Cardiac muscle cell (in vitro differentiated cells and primary cell): ENCODE measurements at regions not wholly inside any gene's neighbourhood (a gene's known extent, or its start where the extent isn't known, plus 50 kb on each side); places are given as distances from the start of the nearest gene placed in this dataset.

Experiments used
- DNase-seq, 2 donors: peaks; one replicate each; pipeline versions ENCODE4 v3.0.0 to v3.0.0-alpha.2; 2010 to 2017; ENCODE audit warnings: low read depth in 1 of 2, low spot score in 1 of 2
- H3K27ac ChIP-seq: fragments of 200-600 bp; sonication (generic); 2 replicates; pipeline ENCODE4 v1.5.1; 2016
- H3K27me3 ChIP-seq: fragments of 200-600 bp; sonication (generic); 2 replicates; pipeline ENCODE4 v1.6.0; 2016; ENCODE audit warnings: control low read depth
- H3K36me3 ChIP-seq: fragments of 200-600 bp; sonication (generic); 2 replicates; pipeline ENCODE4 v1.5.1; 2016; ENCODE audit warnings: control low read depth
- H3K4me1 ChIP-seq: fragments of 200-600 bp; sonication (generic); 2 replicates; pipeline ENCODE4 v1.8.1; 2017; ENCODE audit warnings: low read depth, mild to moderate bottlenecking, mixed run types
- H3K4me3 ChIP-seq: fragments of 200-600 bp; sonication (generic); 2 replicates; pipeline ENCODE4 v1.5.1; 2016; ENCODE audit warnings: mild to moderate bottlenecking
- H3K9me3 ChIP-seq: fragments of 200-600 bp; sonication (generic); 2 replicates; pipeline ENCODE4 v1.5.1; 2017; ENCODE audit warnings: low read depth, mild to moderate bottlenecking, control low read depth
- CTCF ChIP-seq: IDR thresholded peaks from 2 replicates; pipeline ENCODE4 v1.5.1; 2012; ENCODE audit warnings: low read depth, mild to moderate bottlenecking, low read length

- no peaks in the 10 kb centered on the region for H3K27me3 ChIP-seq
- no peak for DNase-seq
- TF ChIP-seq CTCF = no peak
- no peaks in the 10 kb centered on the region for H3K9me3 ChIP-seq
- H3K36me3 ChIP-seq = no peaks in the 10 kb centered on the region
- H3K4me3 ChIP-seq = no peak overlapping the region
- no peaks in the 10 kb centered on the region for H3K4me1 ChIP-seq
- H3K27ac ChIP-seq = no peak overlapping the region
These were observed 231.3 kb downstream of the JRKL start for GRCh38 chr11:96621161-96621560.

DNA sequence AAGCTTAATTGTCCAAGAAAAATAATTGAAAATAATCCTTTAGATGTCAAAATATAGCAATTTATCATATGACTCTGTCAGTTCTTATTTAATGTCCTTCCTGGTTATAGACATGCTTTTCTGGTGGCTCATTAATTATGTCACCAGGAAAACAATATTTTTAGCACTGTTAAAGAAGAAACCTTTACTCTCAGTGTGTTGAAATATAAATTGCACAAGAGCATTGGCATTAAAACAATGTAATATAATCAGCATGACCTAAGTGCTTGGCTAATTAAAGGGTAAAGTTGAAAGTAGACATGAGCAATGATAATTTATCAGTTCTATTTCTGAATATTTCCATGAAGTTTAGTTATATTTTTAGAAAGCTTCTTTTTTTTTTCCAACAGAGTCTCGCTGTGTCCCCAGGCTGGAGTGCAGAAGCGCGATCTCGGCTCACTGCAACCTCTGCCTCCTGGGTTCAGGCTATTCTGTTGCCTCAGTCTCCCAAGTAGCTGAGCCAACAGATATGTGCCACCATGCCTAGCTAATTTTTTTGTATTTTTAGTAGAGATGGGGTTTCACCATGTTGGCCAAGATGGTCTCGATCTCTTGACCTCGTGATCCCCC lies 232.3 kb downstream of the JRKL start:
- TF ChIP-seq CTCF = no peak
- no peaks in the 10 kb centered on the region for H3K27me3 ChIP-seq
- H3K9me3 ChIP-seq = no peaks in the 10 kb centered on the region
- no peak overlapping the region for H3K4me3 ChIP-seq
- no peaks in the 10 kb centered on the region for H3K36me3 ChIP-seq
- H3K4me1 ChIP-seq = no peaks in the 10 kb centered on the region
- DNase-seq = peak in 1 of 2 donors; percentile 31
- H3K27ac ChIP-seq = no peak overlapping the region

DNA sequence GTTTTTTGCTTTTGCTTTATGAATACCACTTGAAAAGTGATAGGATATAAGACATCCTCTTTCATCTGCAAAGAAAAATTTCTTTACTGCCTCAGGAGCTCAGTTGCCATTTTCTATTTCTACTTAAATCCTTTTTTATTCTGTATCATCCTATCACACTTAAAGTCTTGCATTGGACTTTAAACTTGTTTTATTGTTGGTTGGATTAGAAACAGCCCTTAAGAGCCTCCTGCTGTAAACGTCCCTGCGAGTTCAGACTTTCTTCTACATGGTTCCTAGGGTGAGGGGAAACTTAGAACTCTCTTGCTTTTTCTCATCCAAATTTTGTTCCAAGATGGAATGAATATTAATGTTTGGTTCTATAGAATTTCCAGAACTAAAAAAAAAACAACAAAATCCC lies 234.3 kb downstream of the JRKL start:
- no peak overlapping the region for H3K27ac ChIP-seq
- no peak for DNase-seq
- H3K27me3 ChIP-seq = no peaks in the 10 kb centered on the region
- no peak for TF ChIP-seq CTCF
- H3K9me3 ChIP-seq = no peaks in the 10 kb centered on the region
- no peak overlapping the region for H3K4me3 ChIP-seq
- no peaks in the 10 kb centered on the region for H3K4me1 ChIP-seq
- no peaks in the 10 kb centered on the region for H3K36me3 ChIP-seq

DNA sequence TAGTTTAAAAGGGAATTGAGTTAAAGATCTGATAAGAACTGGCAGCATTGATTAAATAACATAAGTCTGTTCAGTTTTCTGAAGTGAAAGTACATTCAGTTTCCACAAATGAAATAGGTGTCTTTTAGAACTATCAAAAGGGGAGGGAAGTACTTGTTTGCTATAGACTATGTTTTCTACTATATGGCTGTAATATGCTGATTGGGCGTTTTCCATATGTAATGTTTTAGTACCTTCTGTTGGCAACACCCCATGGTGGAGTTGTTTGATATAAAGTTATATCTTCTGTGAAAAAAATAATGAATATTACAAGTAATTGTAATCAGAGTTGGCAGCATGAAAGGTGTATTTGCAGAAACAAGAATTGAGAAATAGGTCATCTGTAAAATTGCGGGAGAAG lies 237.6 kb downstream of the JRKL start:
- Histone ChIP-seq H3K27ac (no peak overlapping the region), H3K4me1 (no peaks in the 10 kb centered on the region), H3K27me3 (no peaks in the 10 kb centered on the region), H3K4me3 (no peak overlapping the region), H3K9me3 (no peaks in the 10 kb centered on the region), H3K36me3 (no peaks in the 10 kb centered on the region)
- TF ChIP-seq CTCF = no peak
- DNase-seq = no peak

DNA sequence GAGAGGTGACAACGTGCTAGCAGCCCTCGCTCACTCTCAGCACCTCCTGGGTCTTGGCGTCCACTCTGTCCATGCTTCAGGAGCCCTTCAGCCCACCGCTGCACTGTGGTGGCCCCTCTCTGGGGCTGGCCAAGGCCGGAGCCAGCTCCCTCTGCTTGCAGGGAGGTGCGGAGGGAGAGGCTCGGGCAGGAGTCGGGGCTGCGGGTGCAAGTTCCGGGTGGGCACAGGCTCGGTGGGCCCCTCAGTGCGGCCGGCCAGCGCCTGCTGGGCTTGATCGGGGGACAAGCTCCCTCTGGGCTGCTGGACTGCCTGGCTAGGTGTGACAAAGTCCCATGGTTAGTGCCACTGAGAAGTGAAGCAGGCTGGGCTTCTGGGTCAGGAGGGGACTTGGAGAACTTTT lies 245.8 kb downstream of the JRKL start:
- no peak overlapping the region for H3K27ac ChIP-seq
- DNase-seq = no peak
- no peak for TF ChIP-seq CTCF

DNA sequence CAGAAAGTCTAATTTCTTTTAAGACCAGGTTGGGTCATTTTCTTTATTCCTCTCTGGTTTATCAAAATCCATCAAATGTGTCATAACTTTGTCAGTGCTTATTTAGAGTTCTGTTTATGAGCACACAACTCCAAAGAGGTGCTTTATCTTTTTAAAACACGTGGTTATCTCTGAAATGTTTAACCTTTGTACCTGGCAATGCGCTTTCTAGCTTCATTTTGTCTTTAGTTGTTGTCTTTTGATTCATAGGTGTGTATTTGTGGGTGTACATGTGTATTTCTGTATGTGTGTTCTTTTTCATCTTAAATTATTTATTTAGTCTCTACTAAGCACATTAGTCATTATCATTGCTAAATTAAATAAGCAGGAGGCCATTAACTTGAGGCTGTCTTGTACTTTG lies 251.4 kb downstream of the JRKL start:
- no peak overlapping the region for H3K4me3 ChIP-seq
- TF ChIP-seq CTCF = no peak
- H3K9me3 ChIP-seq = no peaks in the 10 kb centered on the region
- no peaks in the 10 kb centered on the region for H3K36me3 ChIP-seq
- H3K4me1 ChIP-seq = no peaks in the 10 kb centered on the region
- H3K27ac ChIP-seq = no peak overlapping the region
- no peak for DNase-seq
- H3K27me3 ChIP-seq = no peaks in the 10 kb centered on the region

More for the DNA sequence above, 245.8 kb downstream of the JRKL start:
- Histone ChIP-seq H3K4me3 (no peak overlapping the region), H3K9me3 (no peaks in the 10 kb centered on the region), H3K27me3 (no peaks in the 10 kb centered on the region), H3K36me3 (no peaks in the 10 kb centered on the region), H3K4me1 (no peaks in the 10 kb centered on the region)
